ENCODE measurements at regions not wholly inside any gene's neighbourhood (a gene's known extent, or its start where the extent isn't known, plus 50 kb on each side); places are given as distances from the start of the nearest gene placed in this dataset.

DNA sequence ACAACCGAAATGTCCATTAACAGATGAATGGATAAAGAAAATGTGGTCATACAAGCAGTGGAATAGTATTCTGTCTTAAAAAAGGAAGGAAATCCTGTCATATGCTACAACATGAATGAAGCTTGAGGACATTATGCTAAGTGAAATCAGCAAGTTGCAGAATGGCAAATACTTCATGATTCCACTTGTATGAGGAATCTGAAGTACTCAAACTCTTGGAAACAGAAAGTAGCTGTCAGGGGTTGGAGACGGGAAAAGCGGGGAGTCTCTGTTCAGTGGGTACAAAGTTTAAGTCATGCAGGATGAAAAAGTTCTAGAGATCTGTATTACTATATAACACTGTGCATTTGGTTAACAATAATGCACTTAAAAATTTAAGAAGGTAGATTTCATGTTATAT is 209.0 kb upstream of the SIX2 start:
- no peak for DNase-seq (ENCODE audit: extremely low read depth, low read depth)

DNA sequence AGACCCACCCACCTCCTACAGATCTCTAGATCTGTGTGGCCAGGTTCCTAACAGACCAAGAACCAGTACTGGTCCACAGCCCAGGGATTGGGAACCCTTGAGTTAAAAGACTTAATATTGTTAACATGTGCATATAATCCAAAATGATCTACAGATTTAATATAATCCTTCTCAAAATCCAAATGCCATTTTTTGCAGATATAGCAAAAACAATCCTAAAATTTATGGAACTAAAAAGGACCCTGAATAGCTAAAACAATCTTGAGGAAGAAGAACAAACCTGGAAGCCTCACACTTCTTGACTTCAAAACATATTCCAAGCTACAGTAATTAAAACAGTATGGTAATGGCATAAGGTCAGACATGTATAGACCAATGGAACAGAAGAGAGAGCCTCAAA is 206.9 kb upstream of the SIX2 start:
- no peak for DNase-seq (ENCODE audit: extremely low read depth, low read depth)

DNA sequence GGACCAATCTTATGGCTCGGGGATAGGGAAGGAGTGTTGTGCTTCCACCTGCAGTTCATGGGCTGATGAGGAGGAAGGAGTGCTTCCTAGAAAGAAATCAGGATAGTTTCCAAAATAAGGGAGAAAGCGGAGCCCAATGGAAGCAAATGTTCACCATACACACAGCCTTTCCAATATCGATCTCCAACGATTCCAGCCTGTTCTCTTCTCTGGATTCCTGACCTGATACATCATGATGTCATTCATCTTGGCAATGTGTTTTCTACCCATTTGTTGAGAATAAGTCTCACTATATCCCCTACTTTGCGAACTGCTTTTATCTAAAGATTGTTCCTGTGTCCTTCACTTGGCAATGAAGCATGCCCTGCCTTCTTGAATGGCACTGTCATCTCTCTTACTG is 205.3 kb upstream of the SIX2 start:
- no peak for DNase-seq (ENCODE audit: extremely low read depth, low read depth)

DNA sequence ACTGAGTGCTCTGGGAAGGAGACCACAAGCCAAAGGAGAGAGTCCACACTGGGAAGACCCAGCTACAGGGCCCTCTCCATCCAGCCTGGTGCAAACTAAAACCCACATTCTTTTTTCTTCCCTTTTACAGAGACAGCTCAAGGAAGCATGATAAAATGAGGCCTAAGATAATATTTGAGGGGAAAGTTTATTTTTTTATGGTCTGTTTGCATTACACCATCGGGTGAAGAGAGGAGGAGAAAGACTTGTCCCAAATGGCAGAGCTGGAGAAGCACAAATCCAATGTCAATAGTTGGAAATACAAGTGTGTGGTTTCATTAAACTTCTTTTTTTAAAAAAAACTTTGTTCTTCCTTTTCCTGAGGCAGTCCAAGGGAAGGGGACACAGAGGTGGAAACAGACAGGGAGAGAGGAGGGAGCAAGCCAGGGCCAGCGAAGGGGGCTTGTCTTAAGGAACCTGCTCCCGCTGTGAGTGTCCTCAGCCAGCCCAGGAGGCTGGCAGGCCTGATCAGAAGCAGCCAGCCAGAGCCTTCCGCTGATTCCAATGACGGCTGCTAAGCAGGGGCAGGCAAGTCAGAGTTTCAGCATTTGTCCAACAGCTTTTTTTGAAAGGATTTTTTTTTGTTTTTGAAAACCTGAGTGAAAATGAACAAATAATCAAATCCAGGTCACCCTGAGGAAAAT is 203.8 kb upstream of the SIX2 start:
- no peak for DNase-seq (ENCODE audit: extremely low read depth, low read depth)

DNA sequence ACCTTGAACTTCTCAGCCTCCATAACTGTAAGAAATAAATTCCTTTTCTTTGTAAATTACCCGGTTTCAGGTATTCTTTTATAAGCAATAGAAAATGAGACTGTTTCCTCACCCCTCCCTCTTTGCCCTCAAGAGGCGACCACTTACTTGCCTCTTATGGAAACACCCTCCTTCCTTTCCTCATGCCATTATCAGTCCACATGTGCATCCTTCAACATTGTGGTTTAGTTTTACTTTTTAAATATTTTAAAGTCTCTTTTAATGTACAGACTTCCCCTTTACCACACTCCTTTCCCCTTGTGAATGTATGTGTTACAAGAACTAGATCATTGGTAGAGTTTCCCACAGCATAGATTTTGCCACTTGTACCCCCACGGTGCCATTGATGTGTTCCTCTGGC is 202.4 kb upstream of the SIX2 start:
- DNase-seq (ENCODE audit: extremely low read depth, low read depth): no peak

DNA sequence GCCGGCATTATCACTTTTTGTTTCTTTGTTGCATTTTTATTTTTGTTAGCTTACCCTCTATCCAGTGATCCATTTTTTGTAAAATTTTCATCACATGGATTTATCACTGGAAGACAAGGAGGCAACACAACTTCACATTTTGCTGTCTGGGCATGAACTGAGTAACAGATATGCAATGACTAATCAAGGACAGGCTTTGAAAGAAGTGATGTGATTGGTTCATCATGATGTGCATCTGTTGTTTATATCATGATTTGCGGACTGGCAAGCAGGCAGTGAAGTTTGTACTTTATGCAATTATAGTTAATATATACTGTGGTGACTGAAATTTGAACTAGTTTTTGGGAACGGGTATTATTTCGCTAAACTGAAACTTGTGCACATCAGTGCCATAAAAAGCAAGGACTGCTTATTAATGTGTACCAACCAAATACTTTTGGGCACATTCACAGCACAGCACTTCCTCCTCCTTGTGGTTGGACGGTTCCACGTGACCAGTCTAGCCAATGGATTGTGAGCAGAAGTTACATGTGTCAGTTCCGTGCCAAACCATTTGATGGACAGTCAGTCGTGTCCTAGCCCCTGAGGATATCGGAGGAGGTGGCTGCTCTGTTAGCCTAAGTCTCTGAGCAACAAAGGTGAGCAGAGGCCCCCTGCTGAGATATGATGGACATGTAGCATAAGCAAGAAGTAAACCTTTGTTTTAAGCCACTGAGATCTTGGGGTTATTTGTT is 201.4 kb upstream of the SIX2 start:
- no peak for DNase-seq (ENCODE audit: extremely low read depth, low read depth)

DNA sequence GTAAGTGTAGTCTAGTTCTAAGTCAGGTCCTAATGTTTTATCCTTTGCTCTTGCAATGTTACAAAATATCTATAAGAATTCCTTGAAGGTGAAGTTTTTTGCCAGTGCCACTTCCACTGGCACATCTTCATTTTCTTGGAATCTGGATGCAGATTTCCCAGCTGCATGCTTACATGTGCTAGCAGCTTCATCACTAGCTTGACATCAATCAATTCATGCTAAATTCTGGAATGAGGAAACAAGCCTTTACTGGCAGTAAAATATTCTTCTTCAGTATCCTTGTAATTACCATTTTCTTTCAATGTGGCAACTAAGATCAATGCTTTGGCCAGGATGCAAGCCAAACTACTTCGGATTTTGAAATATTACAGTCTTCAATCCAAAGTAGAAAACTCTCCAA is 200.6 kb upstream of the SIX2 start:
- no peak for DNase-seq (ENCODE audit: extremely low read depth, low read depth)

DNA sequence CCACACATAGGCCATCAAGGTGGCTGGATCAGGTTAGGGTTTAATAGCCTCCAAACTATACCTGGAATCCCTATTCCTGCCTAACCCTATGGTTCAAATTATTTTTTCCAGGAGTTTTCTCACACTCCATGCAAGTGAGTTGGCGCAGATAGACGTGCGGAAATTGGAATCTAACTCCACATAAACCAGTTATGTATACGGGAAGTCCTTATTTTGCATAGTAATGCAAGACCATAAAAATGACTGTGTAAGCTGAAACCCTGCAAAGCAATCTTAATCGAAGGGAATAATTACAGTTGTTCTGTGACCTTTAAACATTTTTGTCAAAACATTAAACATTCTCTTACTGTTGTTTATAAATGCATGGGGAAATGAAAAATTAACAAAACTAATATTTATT is 200.1 kb upstream of the SIX2 start:
- DNase-seq (ENCODE audit: extremely low read depth, low read depth): no peak

DNA sequence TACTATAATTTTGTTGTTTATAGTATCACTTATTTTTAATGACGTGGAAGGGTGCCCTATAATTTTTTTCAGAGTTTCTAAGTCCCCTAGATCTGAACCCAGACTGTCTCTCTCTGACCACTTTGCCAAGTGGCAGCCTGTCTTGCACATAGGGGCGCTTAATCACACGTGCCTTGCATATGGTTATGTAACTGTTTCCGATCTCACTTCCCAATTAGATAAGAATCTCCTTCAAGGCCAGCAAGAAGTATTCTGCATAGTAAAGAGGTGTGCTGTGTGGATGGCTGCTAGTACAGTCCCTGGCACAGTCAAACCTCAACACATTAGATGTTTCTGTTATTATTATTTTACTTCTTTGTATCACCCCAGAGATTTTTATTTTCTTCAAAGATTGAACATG is 197.8 kb upstream of the SIX2 start:
- no peak for DNase-seq (ENCODE audit: extremely low read depth, low read depth)

DNA sequence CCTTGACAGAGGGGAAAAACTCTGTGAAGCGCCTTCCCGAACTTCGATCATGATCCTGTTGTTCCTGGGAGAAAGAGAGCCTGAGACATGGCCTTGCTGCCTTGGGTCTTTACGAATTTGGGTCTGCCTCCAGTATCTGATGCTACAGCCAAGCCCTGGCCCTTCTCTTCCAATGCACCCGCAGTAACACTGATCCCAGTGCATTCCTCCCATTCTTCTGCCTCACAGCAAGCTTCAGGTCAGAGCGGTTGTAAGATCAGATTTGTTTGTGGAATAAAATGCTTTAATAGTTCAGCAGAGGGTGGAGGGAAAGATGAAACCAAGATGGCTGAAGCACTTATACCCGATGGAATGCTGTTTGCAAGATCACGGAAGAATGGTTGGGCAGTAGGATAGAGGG is 196.7 kb upstream of the SIX2 start:
- no peak for DNase-seq (ENCODE audit: extremely low read depth, low read depth)

DNA sequence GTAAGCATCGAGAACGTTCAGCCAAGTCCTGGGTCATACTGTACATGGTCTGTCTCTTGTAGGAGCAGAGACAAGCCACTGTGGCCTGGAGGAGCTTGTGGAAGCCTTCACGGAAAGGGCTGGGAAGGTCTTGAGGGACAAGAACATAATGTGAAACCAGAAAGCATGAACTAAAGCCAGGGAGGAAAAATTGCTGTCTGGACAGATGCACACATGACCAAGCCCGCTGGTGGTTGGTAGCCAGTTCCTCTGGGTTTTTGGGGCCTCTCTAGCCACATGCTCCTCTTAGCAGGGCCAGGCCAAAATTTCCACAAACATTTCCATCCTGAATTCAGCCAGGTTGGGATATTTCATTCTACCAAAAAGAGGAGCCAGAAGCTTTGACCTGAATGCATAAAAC is 196.2 kb upstream of the SIX2 start:
- no peak for DNase-seq (ENCODE audit: extremely low read depth, low read depth)

DNA sequence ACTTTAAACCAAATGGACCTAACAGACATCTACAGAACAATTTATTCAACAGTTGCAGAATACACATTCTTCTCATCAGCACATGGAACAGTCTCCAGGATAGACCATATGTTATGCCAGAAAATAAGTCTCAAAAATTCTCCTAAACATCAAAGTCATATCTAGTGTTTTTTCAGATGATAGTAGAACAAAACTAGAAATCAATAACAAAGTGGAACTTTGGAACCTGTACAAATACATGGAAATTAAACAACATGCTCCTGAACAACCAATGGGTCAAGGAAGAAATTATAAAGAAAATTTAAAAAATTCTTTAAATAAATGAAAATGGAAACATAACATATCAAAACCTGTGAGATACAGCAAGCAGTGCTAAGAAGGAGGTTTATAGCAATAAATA is 194.1 kb upstream of the SIX2 start:
- DNase-seq (ENCODE audit: extremely low read depth, low read depth): no peak

DNA sequence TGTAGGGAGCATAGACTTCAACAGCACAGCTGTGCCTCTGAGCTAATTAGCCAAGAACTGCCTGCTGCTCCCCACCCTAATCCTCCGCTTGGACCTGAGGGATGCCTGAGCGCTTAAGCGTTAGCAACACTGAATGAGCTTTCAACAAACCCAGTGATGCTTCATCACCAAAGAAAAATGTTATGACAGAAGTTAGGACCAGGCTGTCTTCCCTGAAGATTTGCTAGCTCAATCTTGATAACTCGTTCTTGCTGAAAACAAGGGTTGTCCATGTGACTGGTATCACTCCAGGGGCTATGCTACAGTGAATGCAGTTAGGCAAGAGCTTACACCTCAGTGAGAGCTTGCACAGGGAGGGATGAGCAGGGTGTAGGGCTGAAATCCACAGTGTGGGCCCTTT is 190.7 kb upstream of the SIX2 start:
- DNase-seq (ENCODE audit: extremely low read depth, low read depth): no peak

DNA sequence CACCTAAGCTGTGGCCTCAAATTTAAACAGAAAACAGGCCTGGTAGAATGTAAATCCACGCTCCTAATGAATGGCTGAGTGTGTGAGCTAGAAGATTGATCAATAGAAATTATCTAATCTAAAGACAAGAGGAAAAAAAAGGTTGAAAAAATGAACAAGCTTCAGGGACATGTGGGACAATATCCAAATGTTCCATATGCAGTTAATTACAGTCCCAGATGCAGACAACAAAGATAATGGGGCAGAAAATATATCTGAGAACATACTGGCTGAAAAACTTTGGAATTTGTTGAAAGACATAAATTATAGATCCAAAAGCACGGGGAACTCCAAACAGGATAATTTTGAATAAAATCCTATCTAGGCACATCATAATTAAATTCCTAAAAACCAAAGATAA is 186.7 kb upstream of the SIX2 start:
- no peak for DNase-seq (ENCODE audit: extremely low read depth, low read depth)

DNA sequence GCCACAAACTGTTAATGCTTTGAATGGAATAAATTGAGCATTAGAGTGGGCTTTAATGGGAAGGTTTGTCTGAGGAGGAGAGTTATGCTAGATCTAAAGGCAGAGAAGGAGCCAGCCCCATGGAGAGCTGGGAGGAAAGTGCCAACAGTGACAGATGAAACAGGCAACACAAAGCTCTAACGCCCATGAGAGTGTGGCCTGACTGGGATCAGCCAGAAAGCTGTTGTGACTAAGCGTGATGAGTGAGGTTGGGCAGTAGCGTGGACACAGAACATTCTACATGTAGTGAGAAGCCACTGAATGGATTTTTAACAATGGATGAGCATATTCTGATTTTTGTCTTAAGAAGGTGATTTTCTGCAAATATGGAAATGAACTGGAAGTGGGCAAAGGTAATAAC is 185.3 kb upstream of the SIX2 start:
- no peak for DNase-seq (ENCODE audit: extremely low read depth, low read depth)

DNA sequence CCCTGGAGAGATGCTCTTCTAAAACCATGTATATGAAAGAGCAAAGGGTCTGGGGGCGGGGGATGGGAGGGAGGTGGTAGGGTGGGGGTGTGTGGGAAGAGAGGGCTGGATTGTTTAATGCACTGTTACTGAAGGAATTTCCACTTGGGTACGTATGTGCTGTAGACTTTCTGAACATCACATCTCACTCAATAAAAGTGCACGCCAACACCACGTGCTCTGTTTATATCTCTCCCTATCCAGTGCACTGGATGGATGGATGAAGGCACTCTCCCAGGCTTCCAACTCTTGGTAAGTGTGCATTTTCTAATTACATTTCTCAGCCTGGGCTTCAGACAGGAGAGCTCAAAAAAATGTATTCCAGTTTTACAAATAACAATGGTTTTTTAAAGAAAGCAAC is 184.3 kb upstream of the SIX2 start:
- no peak for DNase-seq (ENCODE audit: extremely low read depth, low read depth)

DNA sequence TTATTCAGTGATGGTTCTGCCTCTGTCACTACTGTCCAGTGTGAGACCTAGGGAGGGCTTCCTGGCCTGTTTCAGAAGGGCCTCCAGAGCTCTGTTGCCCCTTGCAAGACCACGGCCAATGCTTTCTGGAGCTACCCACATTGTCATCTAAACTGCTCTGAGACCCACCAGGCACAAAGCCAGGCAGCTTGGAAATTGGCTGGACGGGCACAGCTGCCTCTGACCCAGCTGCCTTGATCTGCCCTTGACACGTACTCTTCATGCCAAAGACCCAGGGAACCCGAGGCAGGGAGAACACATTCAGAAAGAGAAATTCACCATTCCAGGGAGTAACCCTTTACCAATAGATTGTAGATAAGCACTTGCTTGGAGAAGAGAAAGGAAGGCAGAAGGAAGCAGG is 183.7 kb upstream of the SIX2 start:
- DNase-seq (ENCODE audit: extremely low read depth, low read depth): no peak

DNA sequence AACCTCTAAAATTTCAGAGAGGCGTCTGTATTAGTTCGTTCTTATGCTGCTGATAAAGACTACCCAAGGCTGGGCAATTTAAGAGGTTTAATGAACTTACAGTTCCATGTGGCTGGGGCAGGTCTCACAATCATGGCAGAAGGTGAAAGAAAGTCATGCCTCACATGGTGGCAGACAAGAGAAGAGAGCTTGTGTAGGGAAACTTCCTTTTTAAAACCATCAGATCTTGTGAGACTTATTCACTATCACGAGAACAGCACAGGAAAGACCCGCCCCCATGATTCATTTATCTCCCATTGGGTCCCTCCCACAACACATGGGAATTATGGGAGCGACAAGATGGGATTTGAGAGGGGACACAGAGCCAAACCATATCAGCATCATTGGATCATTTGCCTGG is 183.2 kb upstream of the SIX2 start:
- no peak for DNase-seq (ENCODE audit: extremely low read depth, low read depth)

DNA sequence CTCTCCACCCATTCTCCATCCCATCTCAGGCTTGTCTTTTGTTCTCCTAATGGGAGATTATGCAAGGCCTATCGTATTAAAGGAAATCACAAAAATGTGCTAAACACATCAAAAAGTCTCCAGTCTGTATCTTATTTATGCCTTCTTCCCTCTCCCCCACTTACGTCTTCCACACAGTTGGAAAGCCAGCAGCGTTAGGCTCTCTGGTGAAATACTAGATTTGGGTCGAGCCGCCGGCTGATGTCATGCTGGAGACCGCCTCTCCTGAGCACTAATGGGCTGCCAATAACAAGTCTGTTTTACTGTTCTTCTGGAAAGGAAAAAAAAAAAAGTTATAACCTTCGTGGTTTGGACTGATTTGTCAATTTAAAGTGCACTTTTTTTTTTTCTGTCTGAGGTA is 182.7 kb upstream of the SIX2 start:
- DNase-seq (ENCODE audit: extremely low read depth, low read depth): no peak

DNA sequence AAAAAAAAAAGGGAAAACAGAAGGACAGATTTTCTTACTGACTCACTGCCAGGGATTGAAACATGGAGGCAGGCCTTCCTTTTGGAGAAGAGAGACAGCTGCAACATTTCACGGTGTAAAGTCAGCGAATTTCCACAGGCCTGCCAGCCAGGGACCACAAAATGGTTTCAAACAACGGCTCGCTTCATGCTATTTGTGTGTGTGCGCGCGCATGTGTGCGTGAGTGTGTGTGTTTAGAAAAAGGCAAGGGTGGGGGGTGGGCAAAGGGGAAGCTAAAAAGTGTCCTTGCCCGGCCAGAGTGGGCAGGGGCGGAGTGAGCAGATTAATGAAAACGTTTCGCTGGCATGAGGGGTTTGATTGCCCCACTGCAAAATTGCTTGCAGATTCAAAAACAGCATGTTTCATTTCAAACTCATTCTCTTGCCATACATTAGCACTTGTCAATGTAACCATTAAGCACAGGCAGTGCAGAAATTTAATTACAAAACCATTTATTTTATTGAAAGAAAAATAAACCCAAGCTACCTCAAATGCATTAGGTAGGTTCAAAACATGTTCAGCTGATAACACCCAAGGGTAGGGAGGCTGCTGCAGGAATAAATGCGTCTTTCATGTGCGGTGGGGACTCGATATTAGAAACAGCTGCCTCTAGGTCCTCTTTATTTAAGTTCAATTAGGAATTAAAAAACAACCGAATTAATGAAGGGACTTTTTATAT is 182.1 kb upstream of the SIX2 start:
- no peak for DNase-seq (ENCODE audit: extremely low read depth, low read depth)

DNA sequence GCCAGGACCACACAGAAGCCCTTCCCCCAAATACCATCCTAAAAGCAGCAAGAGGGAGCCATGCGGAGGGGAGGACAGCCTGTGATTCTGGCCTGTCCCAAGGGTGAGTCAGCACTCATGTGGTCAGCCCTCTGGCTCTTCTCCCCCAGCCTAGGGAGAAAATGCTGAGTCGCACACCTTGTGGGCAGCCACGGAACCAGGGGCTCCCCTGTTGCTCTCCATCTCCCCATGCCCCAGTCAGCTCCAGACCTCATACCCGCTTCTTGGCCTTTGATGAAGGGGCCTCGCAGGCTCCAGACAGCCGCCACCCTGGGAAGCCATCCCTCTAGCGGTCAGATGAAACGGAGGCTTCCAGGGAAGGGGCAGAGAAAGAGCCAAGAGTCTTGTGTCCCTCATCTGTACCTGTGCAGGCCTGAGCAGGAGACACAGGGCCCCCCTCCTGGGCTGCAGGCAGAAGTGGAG is 181.3 kb upstream of the SIX2 start:
- DNase-seq (ENCODE audit: extremely low read depth, low read depth): no peak

DNA sequence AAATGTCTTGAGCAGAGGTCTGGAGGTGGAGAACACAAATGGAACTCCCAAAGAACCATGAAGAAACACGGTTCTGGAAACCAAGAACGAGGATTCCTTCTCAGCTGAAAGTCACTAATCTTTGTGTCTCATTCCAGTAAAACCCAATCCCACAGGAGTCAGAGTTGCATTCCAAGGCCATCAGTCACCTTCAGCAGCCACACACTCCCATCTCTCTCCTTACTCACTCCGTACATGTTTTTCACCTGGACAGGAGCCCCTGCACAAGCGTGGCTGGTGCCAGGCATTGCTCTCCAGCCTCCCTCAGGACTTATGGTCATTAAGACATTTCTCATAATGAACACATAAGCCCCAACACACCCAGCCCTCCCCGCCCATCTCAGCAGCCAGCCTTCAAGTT is 175.4 kb upstream of the SIX2 start:
- no peak for DNase-seq (ENCODE audit: extremely low read depth, low read depth)
